H9 (cell line): ENCODE measurements at regions not wholly inside any gene's neighbourhood (a gene's known extent, or its start where the extent isn't known, plus 50 kb on each side); places are given as distances from the start of the nearest gene placed in this dataset.

ENCODE experiments used
- DNase-seq: peaks from one replicate; pipeline ENCODE4 v3.0.0-alpha.2; 2017
- H2AFZ ChIP-seq: one replicate; pipeline ENCODE4 v1.6.1; 2013; ENCODE audit warnings: mild to moderate bottlenecking, low read length, control low read depth, moderate library complexity
- H2AK5ac ChIP-seq: 2 replicates; pipeline ENCODE4 v1.6.1; 2013; ENCODE audit warnings: low read length, control low read depth, mixed read lengths; ENCODE audit not compliant: insufficient read length
- H2BK120ac ChIP-seq: one replicate; pipeline ENCODE4 v1.6.1; 2013; ENCODE audit warnings: low read depth, mild to moderate bottlenecking, low read length, control low read depth, inconsistent platforms; ENCODE audit not compliant: poor library complexity, severe bottlenecking
- H2BK12ac ChIP-seq: 2 replicates; pipeline ENCODE4 v1.6.1; 2013; ENCODE audit warnings: low read length, control low read depth, mixed read lengths, low read depth; ENCODE audit not compliant: insufficient read length
- H2BK15ac ChIP-seq: 2 replicates; pipeline ENCODE4 v1.6.1; 2013; ENCODE audit warnings: low read depth, low read length, control low read depth
- H2BK20ac ChIP-seq: one replicate; pipeline ENCODE4 v1.6.1; 2013; ENCODE audit warnings: low read depth, mild to moderate bottlenecking, low read length, control low read depth, inconsistent platforms; ENCODE audit not compliant: poor library complexity, severe bottlenecking
- H2BK5ac ChIP-seq: 2 replicates; pipeline ENCODE4 v1.6.1; 2013; ENCODE audit warnings: low read length, control low read depth, mixed read lengths; ENCODE audit not compliant: insufficient read length
- H3K14ac ChIP-seq: 2 replicates; pipeline ENCODE4 v1.6.1; 2013; ENCODE audit warnings: low read length, control low read depth; ENCODE audit not compliant: insufficient read depth
- H3K18ac ChIP-seq: 2 replicates; pipeline ENCODE4 v1.6.1; 2013; ENCODE audit warnings: low read depth, mild to moderate bottlenecking, mixed read lengths, low read length, control low read depth; ENCODE audit not compliant: insufficient read length
- H3K23ac ChIP-seq: 2 replicates; pipeline ENCODE4 v1.6.1; 2013; ENCODE audit warnings: low read length, control low read depth, mixed read lengths, low read depth; ENCODE audit not compliant: insufficient read length
- H3K23me2 ChIP-seq: 2 replicates; pipeline ENCODE4 v1.6.1; 2013; ENCODE audit warnings: low read depth, mild to moderate bottlenecking, mixed read lengths, low read length, control low read depth; ENCODE audit not compliant: insufficient read length, poor library complexity, severe bottlenecking
- H3K27ac ChIP-seq: 2 replicates; pipeline ENCODE4 v1.5.1; 2013; ENCODE audit warnings: low read length, control low read depth, mixed read lengths, low read depth; ENCODE audit not compliant: insufficient read length
- H3K27me3 ChIP-seq: 2 replicates; pipeline ENCODE4 v1.6.1; 2013; ENCODE audit warnings: low read length, control low read depth, inconsistent platforms; ENCODE audit not compliant: insufficient read depth
- H3K4ac ChIP-seq: 2 replicates; pipeline ENCODE4 v1.6.1; 2013; ENCODE audit warnings: low read depth, mild to moderate bottlenecking, control low read depth, inconsistent platforms, low read length, moderate library complexity
- H3K4me1 ChIP-seq: 2 replicates; pipeline ENCODE4 v1.6.1; 2013; ENCODE audit warnings: low read length, control low read depth, inconsistent platforms; ENCODE audit not compliant: insufficient read depth
- H3K4me2 ChIP-seq: 2 replicates; pipeline ENCODE4 v1.6.1; 2013; ENCODE audit warnings: low read length, control low read depth, mixed read lengths; ENCODE audit not compliant: insufficient read length, insufficient read depth
- H3K56ac ChIP-seq: 2 replicates; pipeline ENCODE4 v1.6.1; 2013; ENCODE audit warnings: low read depth, mild to moderate bottlenecking, mixed read lengths, low read length, control low read depth; ENCODE audit not compliant: insufficient read length
- H3K79me1 ChIP-seq: 2 replicates; pipeline ENCODE4 v1.6.1; 2013; ENCODE audit warnings: low read depth, mild to moderate bottlenecking, moderate library complexity, low read length, control low read depth, inconsistent platforms; ENCODE audit not compliant: insufficient read depth, poor library complexity, severe bottlenecking
- H3K79me2 ChIP-seq: 2 replicates; pipeline ENCODE4 v1.6.1; 2013; ENCODE audit warnings: low read length, control low read depth, inconsistent platforms; ENCODE audit not compliant: insufficient read depth
- H3K9ac ChIP-seq: 2 replicates; pipeline ENCODE4 v1.6.1; 2013; ENCODE audit warnings: low read length, control low read depth, mixed read lengths; ENCODE audit not compliant: insufficient read length; ENCODE audit errors: extremely low read depth
- H3K9me3 ChIP-seq: one replicate; pipeline ENCODE4 v1.6.1; 2013; ENCODE audit warnings: low read depth, low read length, inconsistent platforms; ENCODE audit not compliant: control insufficient read depth
- H3T11ph ChIP-seq: one replicate; pipeline ENCODE4 v1.6.1; 2013; ENCODE audit warnings: mild to moderate bottlenecking, low read length, control low read depth, inconsistent platforms
- H4K20me1 ChIP-seq: one replicate; pipeline ENCODE4 v1.6.1; 2013; ENCODE audit not compliant: control insufficient read depth, insufficient read length, insufficient read depth
- H4K5ac ChIP-seq: 2 replicates; pipeline ENCODE4 v1.6.1; 2013; ENCODE audit warnings: low read depth, mild to moderate bottlenecking, mixed read lengths, low read length, control low read depth; ENCODE audit not compliant: insufficient read length
- H4K8ac ChIP-seq: replicated peaks from 2 replicates; pipeline ENCODE4 v1.6.1; 2013; ENCODE audit warnings: low read length, control low read depth, mixed read lengths, low read depth; ENCODE audit not compliant: insufficient read length
- H4K91ac ChIP-seq: 2 replicates; pipeline ENCODE4 v1.6.1; 2013; ENCODE audit warnings: low read depth, mild to moderate bottlenecking, moderate library complexity, mixed read lengths, low read length, control low read depth; ENCODE audit not compliant: insufficient read length
- H3K27ac Mint-ChIP-seq, 3 experiments: 2 replicates in 2 of 3; 3 replicates in 1 of 3; pipeline ENCODE4 v1.8.0; 2020 to 2021; ENCODE audit warnings: mixed read lengths in 3 of 3, mild to moderate bottlenecking in 1 of 3, moderate library complexity in 1 of 3
- H3K27me3 Mint-ChIP-seq: 2 replicates; pipeline ENCODE4 v1.8.0; 2021; ENCODE audit warnings: low read depth, mild to moderate bottlenecking, moderate library complexity, mixed read lengths
- H3K36me3 Mint-ChIP-seq, 3 experiments: 2 replicates in 2 of 3; 3 replicates in 1 of 3; pipeline ENCODE4 v1.8.0; 2020 to 2021; ENCODE audit warnings: low read depth in 3 of 3, mixed read lengths in 3 of 3; ENCODE audit not compliant: insufficient read depth in 1 of 3
- H3K4me1 Mint-ChIP-seq, 2 experiments: 2 replicates each; pipeline ENCODE4 v1.8.0; 2020; ENCODE audit warnings: mixed read lengths in 2 of 2
- H3K4me3 Mint-ChIP-seq, 2 experiments: 2 replicates in 1 of 2; 3 replicates in 1 of 2; pipeline ENCODE4 v1.8.0; 2020 to 2021; ENCODE audit warnings: mild to moderate bottlenecking in 2 of 2, mixed read lengths in 2 of 2, moderate library complexity in 1 of 2
- H3K9me3 Mint-ChIP-seq, 2 experiments: 2 replicates in 1 of 2; 3 replicates in 1 of 2; pipeline ENCODE4 v1.8.0; 2020; ENCODE audit warnings: mild to moderate bottlenecking in 2 of 2, mixed read lengths in 2 of 2, moderate library complexity in 1 of 2
- WGBS: extraction: QIAGEN DNeasy Blood & Tissue Kit; methylation state at CpG from one replicate; pipeline ENCODE4 v1.1.7; 2013; ENCODE audit warnings: missing lambda C conversion rate, low lambda C conversion rate, mixed read lengths; ENCODE audit not compliant: insufficient read length; ENCODE audit errors: extremely low coverage; 5-methylcytosine and 5-hydroxymethylcytosine counted together
- TF ChIP-seq, protein P1 (sequence below): fragments of 200-600 bp; sonication (generic); conservative IDR thresholded peaks from 3 replicates; pipeline ENCODE4 v1.8.0; 2021; ENCODE audit warnings: antibody characterized with exemption, mild to moderate bottlenecking

DNA sequence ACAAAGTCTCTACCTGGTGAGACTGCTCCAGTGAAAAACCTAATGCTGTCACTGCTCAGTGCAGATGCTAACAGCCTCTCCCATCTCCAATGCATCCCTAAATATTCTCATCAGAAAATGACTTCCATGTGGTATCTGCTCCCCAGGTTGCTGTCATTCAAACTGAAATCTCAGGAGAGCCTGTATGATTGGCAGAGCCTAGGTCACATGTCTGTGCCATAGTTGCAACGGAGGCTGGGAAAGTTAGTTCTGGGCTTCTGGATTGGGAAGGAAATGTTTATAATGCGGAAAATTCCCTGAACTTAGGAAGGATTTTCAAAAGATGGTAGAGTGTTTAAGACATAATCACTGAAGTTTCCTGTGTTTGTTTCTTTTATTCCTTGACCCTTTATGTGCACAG lies 206.4 kb upstream of the ZKSCAN2 start:
- H4K91ac ChIP-seq: no peak overlapping the region
- no CpG with 5 or more reads among the region's 2 CpGs for WGBS
- no peak overlapping the region for H3K18ac ChIP-seq
- Mint-ChIP-seq H3K4me3 (no peak overlapping the region), H3K27ac (no peak overlapping the region), H3K27me3 (no peaks in the 10 kb centered on the region; the same call in 1 of the 2 replicates), H3K4me1 (peaks cover 0 to 4% of the 10 kb centered on the region in 2 experiments; a peak in 2 of 4 replicates), H3K9me3 (no peaks in the 10 kb centered on the region), H3K36me3 (no peaks in the 10 kb centered on the region)
- H3K79me2 ChIP-seq: no peaks in the 10 kb centered on the region
- H2BK120ac ChIP-seq: no peak overlapping the region
- H3K4me2 ChIP-seq: no peak overlapping the region
- no peak overlapping the region for H4K8ac ChIP-seq
- H3T11ph ChIP-seq: no peak overlapping the region
- H3K27me3 ChIP-seq: no peaks in the 10 kb centered on the region
- no peak overlapping the region for H3K9ac ChIP-seq
- no peak overlapping the region; the same call in 1 of the 2 replicates for H2BK15ac ChIP-seq
- H2AK5ac ChIP-seq: no peak overlapping the region
- H3K14ac ChIP-seq: no peak overlapping the region
- H3K79me1 ChIP-seq: no peaks in the 10 kb centered on the region
- no peak overlapping the region for H3K56ac ChIP-seq
- DNase-seq: no peak
- H2BK5ac ChIP-seq: no peak overlapping the region
- H3K4ac ChIP-seq: no peak overlapping the region
- H3K9me3 ChIP-seq: no peaks in the 10 kb centered on the region
- H3K23ac ChIP-seq: no peak overlapping the region
- peaks cover 2% of the 10 kb centered on the region; the same call in 1 of the 2 replicates for H3K4me1 ChIP-seq
- no peaks in the 10 kb centered on the region for H4K20me1 ChIP-seq
- no peaks in the 10 kb centered on the region for H3K23me2 ChIP-seq
- H2BK20ac ChIP-seq: no peak overlapping the region
- no peak overlapping the region for H2AFZ ChIP-seq
- H3K27ac ChIP-seq: no peak overlapping the region
- no peak overlapping the region for H4K5ac ChIP-seq
- TF ChIP-seq, protein P1, sequence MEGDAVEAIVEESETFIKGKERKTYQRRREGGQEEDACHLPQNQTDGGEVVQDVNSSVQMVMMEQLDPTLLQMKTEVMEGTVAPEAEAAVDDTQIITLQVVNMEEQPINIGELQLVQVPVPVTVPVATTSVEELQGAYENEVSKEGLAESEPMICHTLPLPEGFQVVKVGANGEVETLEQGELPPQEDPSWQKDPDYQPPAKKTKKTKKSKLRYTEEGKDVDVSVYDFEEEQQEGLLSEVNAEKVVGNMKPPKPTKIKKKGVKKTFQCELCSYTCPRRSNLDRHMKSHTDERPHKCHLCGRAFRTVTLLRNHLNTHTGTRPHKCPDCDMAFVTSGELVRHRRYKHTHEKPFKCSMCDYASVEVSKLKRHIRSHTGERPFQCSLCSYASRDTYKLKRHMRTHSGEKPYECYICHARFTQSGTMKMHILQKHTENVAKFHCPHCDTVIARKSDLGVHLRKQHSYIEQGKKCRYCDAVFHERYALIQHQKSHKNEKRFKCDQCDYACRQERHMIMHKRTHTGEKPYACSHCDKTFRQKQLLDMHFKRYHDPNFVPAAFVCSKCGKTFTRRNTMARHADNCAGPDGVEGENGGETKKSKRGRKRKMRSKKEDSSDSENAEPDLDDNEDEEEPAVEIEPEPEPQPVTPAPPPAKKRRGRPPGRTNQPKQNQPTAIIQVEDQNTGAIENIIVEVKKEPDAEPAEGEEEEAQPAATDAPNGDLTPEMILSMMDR: no peak
- H2BK12ac ChIP-seq: no peak overlapping the region
